Large intestine (tissue), 3 donors: ENCODE measurements at regions not wholly inside any gene's neighbourhood (a gene's known extent, or its start where the extent isn't known, plus 50 kb on each side); places are given as distances from the start of the nearest gene placed in this dataset.

Experiments
- DNase-seq, 2 donors: peaks; one replicate each; pipeline versions ENCODE4 v3.0.0 to v3.0.0-alpha.2; 2013
- H3K27ac ChIP-seq: one replicate; pipeline ENCODE4 v1.5.1; 2013; ENCODE audit warnings: low read length
- H3K27me3 ChIP-seq: 2 replicates; pipeline ENCODE4 v1.6.1; 2013; ENCODE audit warnings: low read length; ENCODE audit not compliant: control insufficient read depth, insufficient read depth
- H3K36me3 ChIP-seq: 2 replicates; pipeline ENCODE4 v1.6.1; 2013; ENCODE audit warnings: low read length; ENCODE audit not compliant: control insufficient read depth, insufficient read depth
- H3K4me1 ChIP-seq: one replicate; pipeline ENCODE4 v1.6.1; 2013; ENCODE audit warnings: low read length; ENCODE audit not compliant: control insufficient read depth, insufficient read depth
- H3K4me3 ChIP-seq: one replicate; pipeline ENCODE4 v1.5.1; 2013; ENCODE audit warnings: low read length
- H3K9me3 ChIP-seq: one replicate; pipeline ENCODE4 v1.6.1; 2013; ENCODE audit warnings: mild to moderate bottlenecking, low read depth, low read length, moderate library complexity; ENCODE audit not compliant: control insufficient read depth
- WGBS: methylation state at CpG from one replicate; pipeline ENCODE4 v1.1.5; 2013; ENCODE audit warnings: low lambda C conversion rate; ENCODE audit not compliant: insufficient coverage; 5-methylcytosine and 5-hydroxymethylcytosine counted together

DNA sequence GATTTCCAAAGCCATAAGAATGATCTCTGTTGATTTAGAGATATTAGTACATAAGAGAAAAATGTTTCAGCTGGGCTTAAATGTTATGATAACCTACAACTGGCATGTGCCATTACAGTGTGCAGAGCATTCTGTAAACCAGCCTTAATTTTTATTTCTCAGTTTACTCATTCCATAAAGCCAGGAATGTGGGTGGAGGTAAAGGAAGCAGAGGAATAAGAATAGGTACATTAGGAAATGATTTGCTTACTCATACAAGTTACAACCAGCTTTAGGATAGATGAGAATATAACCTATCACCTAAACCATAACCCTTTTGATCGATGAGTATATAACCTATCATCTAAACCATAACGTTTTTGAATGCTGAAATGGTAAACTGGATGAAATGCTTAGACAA lies 1394.7 kb upstream of the ACVR2A start:
- Histone ChIP-seq H3K9me3 (no peaks in the 10 kb centered on the region), H3K36me3 (no peaks in the 10 kb centered on the region), H3K4me3 (no peak overlapping the region), H3K27me3 (no peaks in the 10 kb centered on the region), H3K4me1 (no peaks in the 10 kb centered on the region), H3K27ac (no peak overlapping the region)
- WGBS: no CpG with 5 or more reads among the region's 2 CpGs
- no peak for DNase-seq

DNA sequence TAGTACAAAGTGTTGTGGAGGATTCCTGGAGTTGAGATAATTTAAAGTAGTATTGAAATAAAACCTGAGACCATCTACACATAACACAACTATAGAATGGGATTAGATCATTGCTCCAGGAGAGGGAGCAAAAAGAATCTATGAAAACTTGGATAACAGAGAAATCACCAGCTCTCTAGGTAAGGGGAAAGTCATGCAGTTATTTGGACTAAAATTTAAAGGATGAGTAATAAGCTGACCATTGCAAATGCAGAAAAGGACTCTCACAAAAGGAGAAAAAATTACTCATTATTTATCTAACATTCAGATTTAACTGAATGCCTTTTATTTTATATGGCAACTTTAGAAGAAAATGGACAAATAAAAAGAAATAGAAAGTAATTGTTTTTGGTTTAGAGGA lies 1399.8 kb upstream of the ACVR2A start:
- H3K9me3 ChIP-seq: no peaks in the 10 kb centered on the region
- H3K4me1 ChIP-seq: no peaks in the 10 kb centered on the region
- H3K36me3 ChIP-seq: no peaks in the 10 kb centered on the region
- no peak for DNase-seq
- no peak overlapping the region for H3K27ac ChIP-seq
- H3K27me3 ChIP-seq: no peaks in the 10 kb centered on the region
- no peak overlapping the region for H3K4me3 ChIP-seq

DNA sequence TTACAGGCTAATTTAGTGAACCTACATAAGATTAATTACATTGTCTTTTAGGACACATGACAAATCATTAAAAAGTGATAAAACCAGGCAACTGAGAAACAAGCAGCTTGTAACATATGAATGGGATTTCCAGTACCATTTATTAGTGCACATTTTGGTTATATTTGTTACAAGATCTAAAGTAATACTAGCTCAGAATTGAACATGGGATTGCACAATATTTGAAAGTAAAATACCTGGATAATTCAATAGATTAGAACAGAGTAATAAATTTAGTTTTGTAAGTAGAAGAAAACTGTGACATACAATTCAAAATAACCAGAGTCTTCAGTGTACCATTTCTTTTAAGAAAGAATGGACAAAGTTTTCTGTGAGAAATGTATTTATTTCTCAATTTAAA lies 1400.7 kb upstream of the ACVR2A start:
- Histone ChIP-seq H3K27me3 (no peaks in the 10 kb centered on the region), H3K4me3 (no peak overlapping the region), H3K36me3 (no peaks in the 10 kb centered on the region), H3K4me1 (no peaks in the 10 kb centered on the region), H3K9me3 (no peaks in the 10 kb centered on the region), H3K27ac (no peak overlapping the region)
- no peak for DNase-seq

DNA sequence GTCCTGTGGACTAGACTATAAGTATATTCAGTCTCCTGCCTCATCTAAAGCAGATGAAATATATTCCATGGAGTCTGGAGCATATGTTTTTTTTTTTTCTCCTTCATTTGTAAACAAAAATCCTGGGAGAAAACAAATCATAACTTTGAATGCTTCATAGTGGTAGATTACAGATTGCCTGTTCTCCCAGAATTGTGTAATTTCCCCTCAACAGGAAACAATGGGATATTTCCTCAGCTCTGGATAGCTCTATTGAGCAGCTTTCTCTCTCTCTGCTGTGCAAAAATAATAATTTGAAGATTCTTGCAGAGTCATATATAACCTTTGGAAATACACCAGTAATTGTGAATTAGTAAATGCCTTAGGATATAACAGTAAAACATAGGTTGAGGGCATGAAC lies 1406.6 kb upstream of the ACVR2A start:
- Histone ChIP-seq H3K9me3 (no peaks in the 10 kb centered on the region), H3K4me1 (no peaks in the 10 kb centered on the region), H3K36me3 (no peaks in the 10 kb centered on the region), H3K27me3 (no peaks in the 10 kb centered on the region), H3K27ac (no peak overlapping the region), H3K4me3 (no peak overlapping the region)
- DNase-seq: no peak

DNA sequence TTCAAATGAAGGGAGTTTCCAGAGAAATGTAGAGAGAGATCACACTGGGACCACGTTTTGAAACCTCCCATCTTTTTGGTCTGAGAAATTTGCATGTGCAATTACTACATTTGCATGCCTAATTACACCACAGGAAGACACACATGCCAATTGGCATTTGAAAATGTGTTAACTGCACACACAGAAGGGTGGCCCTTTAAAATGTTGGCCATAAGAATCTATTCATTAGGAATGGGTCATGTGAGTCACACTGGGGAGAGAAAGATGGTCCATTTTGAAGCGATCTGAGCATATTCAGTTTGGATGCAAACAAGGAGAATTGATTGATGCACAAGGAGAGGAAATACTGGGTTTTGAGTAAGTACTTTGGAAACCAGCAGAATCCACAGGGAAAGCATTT lies 1407.1 kb upstream of the ACVR2A start:
- no peak overlapping the region for H3K4me3 ChIP-seq
- no peaks in the 10 kb centered on the region for H3K36me3 ChIP-seq
- DNase-seq: no peak
- no peaks in the 10 kb centered on the region for H3K4me1 ChIP-seq
- no peaks in the 10 kb centered on the region for H3K27me3 ChIP-seq
- whole genome bisulfite sequencing: 67% methylated on average over 1 of the region's 2 CpGs
- no peak overlapping the region for H3K27ac ChIP-seq
- no peaks in the 10 kb centered on the region for H3K9me3 ChIP-seq

DNA sequence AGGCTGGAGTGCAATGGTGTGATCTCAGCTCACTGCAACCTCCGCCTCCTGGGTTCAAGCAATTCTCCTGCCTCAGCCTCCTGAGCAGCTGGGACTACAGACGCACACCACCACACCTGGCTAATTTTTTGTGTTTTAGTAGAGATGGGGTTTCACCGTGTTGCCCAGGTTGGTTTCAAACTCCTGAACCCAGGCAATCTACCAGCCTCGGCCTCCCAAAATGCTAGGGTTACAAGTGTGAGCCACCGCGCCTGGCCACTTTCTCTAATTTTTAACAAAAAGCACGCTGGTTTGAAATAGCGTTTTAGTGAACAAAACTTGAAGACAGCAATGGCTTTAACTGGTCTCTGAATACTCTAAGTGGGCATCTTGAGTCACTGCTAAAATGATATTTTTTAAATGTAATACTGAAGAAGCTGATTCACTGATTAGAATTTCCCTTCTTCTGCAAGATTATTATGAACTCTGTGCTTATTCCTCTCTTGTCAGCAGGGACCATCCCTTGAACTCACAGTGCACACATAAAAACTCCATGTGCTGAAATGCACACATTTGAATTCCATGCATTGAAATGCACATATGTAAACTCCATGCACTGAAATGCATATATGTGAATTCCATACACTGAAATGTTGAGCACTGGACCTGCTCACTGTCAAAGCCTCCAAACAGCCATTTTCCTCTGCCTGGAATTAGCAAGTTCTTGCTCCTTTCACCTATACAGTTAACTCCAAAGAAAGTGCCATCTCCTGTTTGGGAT lies 1411.5 kb upstream of the ACVR2A start:
- Histone ChIP-seq H3K27me3 (no peaks in the 10 kb centered on the region), H3K36me3 (no peaks in the 10 kb centered on the region), H3K9me3 (no peaks in the 10 kb centered on the region), H3K4me3 (no peak overlapping the region), H3K27ac (no peak overlapping the region), H3K4me1 (no peaks in the 10 kb centered on the region)
- no peak for DNase-seq
- WGBS: no CpG with 5 or more reads among the region's 8 CpGs

DNA sequence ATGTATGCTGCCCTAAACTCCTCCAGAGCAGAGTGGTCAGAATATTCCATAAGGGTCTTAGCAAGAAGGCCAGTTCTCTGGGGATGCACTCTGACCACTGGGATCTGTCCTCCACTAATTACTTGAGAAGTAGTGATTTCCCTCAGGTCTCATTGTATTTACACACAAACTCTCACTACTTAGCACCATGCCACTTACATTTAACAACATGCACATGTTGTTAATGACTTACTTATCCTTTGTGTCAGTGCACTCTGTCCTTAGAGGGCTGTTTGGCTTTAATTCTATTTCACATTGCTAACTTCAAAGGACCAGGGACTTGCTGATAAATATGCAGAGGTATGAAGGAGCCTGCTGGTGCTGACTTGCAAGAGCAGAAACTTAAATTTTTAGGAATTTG lies 1415.5 kb upstream of the ACVR2A start:
- H3K4me3 ChIP-seq: no peak overlapping the region
- H3K27ac ChIP-seq: no peak overlapping the region
- H3K9me3 ChIP-seq: no peaks in the 10 kb centered on the region
- no peaks in the 10 kb centered on the region for H3K36me3 ChIP-seq
- no peaks in the 10 kb centered on the region for H3K27me3 ChIP-seq
- H3K4me1 ChIP-seq: no peaks in the 10 kb centered on the region
- DNase-seq: no peak

DNA sequence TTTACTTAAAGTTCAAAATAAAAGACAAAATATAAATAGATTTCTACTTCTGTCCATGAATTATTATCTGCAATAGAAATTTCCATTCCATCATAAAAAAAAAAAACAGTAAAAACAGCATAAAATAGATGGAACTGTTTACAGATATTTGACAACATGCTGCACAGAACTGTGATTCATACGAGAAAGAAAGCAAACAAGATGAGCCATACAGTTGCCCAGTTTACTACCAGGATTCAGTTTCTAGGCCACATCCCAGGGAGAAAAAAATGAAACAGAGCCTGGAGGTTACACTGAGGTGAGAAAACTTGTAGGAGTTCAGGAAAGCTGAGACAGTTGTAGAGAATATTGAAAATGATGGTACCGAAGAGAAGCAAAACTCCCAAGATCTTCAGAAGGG lies 1426.9 kb upstream of the ACVR2A start:
- no peak overlapping the region for H3K27ac ChIP-seq

DNA sequence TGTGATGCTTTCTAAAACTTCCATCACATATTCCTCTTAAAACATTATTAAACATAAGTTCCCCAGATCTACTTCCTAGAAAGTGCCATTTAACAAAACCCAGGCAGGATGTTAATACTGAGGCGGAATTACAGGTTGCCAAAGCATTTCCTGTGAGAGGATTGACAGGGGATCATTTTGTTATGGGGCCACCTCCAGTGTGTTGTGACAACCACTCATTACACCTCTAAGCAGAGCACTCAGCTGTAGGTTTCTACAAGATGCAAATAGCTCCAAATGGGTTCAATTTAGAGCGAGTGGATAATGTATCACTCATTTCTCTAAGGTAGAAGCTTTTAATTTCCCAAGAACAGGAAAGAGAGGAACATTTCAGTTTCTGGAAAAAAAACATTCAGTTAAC lies 1429.5 kb upstream of the ACVR2A start:
- no peak for DNase-seq
- Histone ChIP-seq H3K27me3 (no peaks in the 10 kb centered on the region), H3K4me3 (no peak overlapping the region), H3K27ac (no peak overlapping the region), H3K9me3 (peaks cover 3% of the 10 kb centered on the region), H3K36me3 (no peaks in the 10 kb centered on the region), H3K4me1 (no peaks in the 10 kb centered on the region)
- no CpG with 5 or more reads among the region's 2 CpGs for WGBS

More for the DNA sequence above, 1426.9 kb upstream of the ACVR2A start:
- Histone ChIP-seq H3K9me3 (peaks cover 3% of the 10 kb centered on the region), H3K36me3 (no peaks in the 10 kb centered on the region), H3K4me3 (no peak overlapping the region), H3K27me3 (no peaks in the 10 kb centered on the region), H3K4me1 (no peaks in the 10 kb centered on the region)
- DNase-seq: no peak
- WGBS: 50% methylated on average over 1 of the region's 2 CpGs

DNA sequence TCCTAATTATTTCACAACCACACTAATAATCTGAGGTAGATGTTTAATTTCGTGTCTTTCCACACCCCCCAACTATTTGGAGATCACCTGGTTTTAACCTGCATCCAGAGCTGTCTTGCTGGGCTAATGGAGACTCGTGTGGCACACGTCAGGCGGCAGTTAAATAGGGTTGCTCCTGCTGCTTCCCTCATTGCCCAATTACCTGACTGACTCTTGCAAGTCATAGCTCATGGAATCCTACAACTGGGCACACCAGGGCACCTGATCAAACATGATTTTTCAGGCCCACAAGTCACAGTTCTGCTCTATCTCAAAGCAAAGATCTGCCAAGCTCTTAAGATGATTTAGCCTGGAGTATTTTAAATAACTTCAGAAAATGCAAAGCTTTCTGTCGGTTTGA lies 1430.4 kb upstream of the ACVR2A start:
- no peak overlapping the region for H3K4me3 ChIP-seq
- no peaks in the 10 kb centered on the region for H3K27me3 ChIP-seq
- H3K4me1 ChIP-seq: no peaks in the 10 kb centered on the region
- H3K27ac ChIP-seq: no peak overlapping the region
- H3K36me3 ChIP-seq: no peaks in the 10 kb centered on the region
- no peak for DNase-seq
- WGBS: 20% methylated on average over 1 of the region's 5 CpGs
- peaks cover 3% of the 10 kb centered on the region for H3K9me3 ChIP-seq

DNA sequence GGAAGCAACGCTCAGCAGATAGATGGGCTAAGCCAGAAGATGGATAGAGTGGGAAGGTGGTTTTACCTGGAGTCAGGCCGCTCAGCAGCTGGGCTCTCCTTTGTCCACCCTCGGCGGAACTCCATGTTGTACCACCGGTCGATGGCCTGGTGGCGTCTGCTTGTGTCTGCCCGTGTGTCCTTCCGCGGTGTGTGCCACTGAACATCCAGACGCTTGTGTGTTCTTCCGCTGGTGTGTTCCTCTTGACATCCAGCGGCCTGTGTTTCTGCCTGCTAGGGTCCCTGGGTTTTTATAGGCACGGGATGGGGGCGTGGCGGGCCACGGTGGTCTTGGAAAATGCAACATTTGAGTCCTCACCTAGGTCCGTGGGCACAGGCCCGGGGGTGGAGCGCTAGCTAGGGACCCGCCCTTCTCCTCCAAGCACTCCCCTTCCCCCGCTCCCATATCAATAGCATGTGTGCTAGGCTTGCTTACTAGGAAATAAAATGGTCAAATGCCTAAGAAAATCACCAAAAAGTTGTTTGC lies 1431.7 kb upstream of the ACVR2A start:
- Histone ChIP-seq H3K27ac (no peak overlapping the region), H3K36me3 (no peaks in the 10 kb centered on the region), H3K9me3 (peaks cover 3% of the 10 kb centered on the region), H3K4me3 (no peak overlapping the region), H3K27me3 (no peaks in the 10 kb centered on the region), H3K4me1 (no peaks in the 10 kb centered on the region)
- DNase-seq: no peak
- WGBS: no CpG with 5 or more reads among the region's 22 CpGs
